HG02870 (cell line): ENCODE measurements at regions not wholly inside any gene's neighbourhood (a gene's known extent, or its start where the extent isn't known, plus 50 kb on each side); places are given as distances from the start of the nearest gene placed in this dataset.
"Not testable (repeated sequence)": the region's sequence is repeated elsewhere in the genome, so short reads cannot be mapped to it uniquely, and the experiment has no call there.

Experiments
- ATAC-seq: cut with Tn5 transposase; IDR thresholded peaks from one replicate; pipeline ENCODE4 v1.9.1; 2021; ENCODE audit warnings: mild to moderate bottlenecking, moderate library complexity; ENCODE audit not compliant: unreplicated experiment

- not testable (repeated sequence) for ATAC-seq
Measured at GRCh38 chr16:29578898-29579297, 72.7 kb upstream of the NPIPB12 start.

GRCh38 chr16:29581764-29582163, 75.6 kb upstream of the NPIPB12 start:
- not testable (repeated sequence) for ATAC-seq

- ATAC-seq: not testable (repeated sequence)
Measured at GRCh38 chr16:29591919-29592318, 71.1 kb upstream of the SPN start.

- ATAC-seq: peak; percentile 42
Measured at GRCh38 chr16:29594269-29594925, 68.7 kb upstream of the SPN start.

- ATAC-seq: peak; percentile 57
Measured at GRCh38 chr16:29594926-29595838, 67.9 kb upstream of the SPN start.

GRCh38 chr16:29597030-29597429, 66.0 kb upstream of the SPN start:
- ATAC-seq: not testable (repeated sequence)

- ATAC-seq: not testable (repeated sequence)
Measured at GRCh38 chr16:29600111-29601000, 62.7 kb upstream of the SPN start.

- ATAC-seq: not testable (repeated sequence)
Measured at GRCh38 chr16:29602247-29602625, 60.8 kb upstream of the SPN start.

GRCh38 chr16:29602683-29603088, 60.4 kb upstream of the SPN start:
- not testable (repeated sequence) for ATAC-seq

- ATAC-seq: not testable (repeated sequence)
Measured at GRCh38 chr16:29604631-29605549, 58.2 kb upstream of the SPN start.

GRCh38 chr16:29605593-29606205, 57.3 kb upstream of the SPN start:
- ATAC-seq: not testable (repeated sequence)

GRCh38 chr16:29606669-29607427, 56.2 kb upstream of the SPN start:
- peak; percentile 36 for ATAC-seq

- ATAC-seq: not testable (repeated sequence)
Measured at GRCh38 chr16:29607428-29607823, 55.6 kb upstream of the SPN start.

- ATAC-seq: not testable (repeated sequence)
Measured at GRCh38 chr16:29612381-29613306, 50.4 kb upstream of the SPN start.
